ENCODE measurements at regions not wholly inside any gene's neighbourhood (a gene's known extent, or its start where the extent isn't known, plus 50 kb on each side); places are given as distances from the start of the nearest gene placed in this dataset.

DNA sequence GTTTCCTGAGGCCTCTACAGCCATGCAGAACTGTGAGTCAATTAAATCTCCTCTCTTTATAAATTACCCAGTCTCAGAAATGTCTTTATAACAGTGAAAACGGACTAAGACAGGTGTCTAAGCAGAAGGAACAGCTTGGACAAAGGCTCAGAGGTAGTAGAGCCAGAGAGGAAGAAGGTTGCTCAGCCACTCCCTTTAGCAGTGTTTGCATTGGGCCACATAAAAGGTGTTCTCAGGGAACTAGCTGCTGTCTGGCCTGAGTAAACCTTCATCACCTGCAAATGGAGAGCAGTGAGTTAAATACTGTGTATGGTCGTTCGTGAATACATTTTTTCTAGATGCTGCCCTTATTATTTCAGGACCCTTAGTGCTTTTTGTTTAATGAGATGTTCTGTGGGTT lies 383.4 kb downstream of the EFNB2 start:
- no peaks in the 10 kb centered on the region for H3K27me3 ChIP-seq (ENCODE audit: control insufficient read depth, low read length)
- no peaks in the 10 kb centered on the region for H3F3A ChIP-seq (ENCODE audit: control insufficient read depth, insufficient read depth)
- no peaks in the 10 kb centered on the region for H3K36me3 ChIP-seq (ENCODE audit: control insufficient read depth, low read length)
- H3K4me3 ChIP-seq (ENCODE audit: low read length): no peak overlapping the region
- H3K4me2 ChIP-seq (ENCODE audit: low read length): no peak overlapping the region
- no peaks in the 10 kb centered on the region for H3K79me2 ChIP-seq (ENCODE audit: control insufficient read depth, low read length)
- H3K9me3 ChIP-seq (ENCODE audit: control insufficient read depth, insufficient read depth, low read length): no peaks in the 10 kb centered on the region; the same call in 1 of the 2 replicates
- H3K9me2 ChIP-seq (replicated peaks; ENCODE audit: control insufficient read depth, low read length): no peaks in the 10 kb centered on the region
- H3K27ac ChIP-seq (ENCODE audit: low read depth, low read length): no peak overlapping the region
- no peaks in the 10 kb centered on the region for H4K20me1 ChIP-seq (ENCODE audit: control insufficient read depth, insufficient read depth, low read depth, low read length)
- TF ChIP-seq EZH2phosphoT487 (IDR thresholded peaks at IDR 0.05; ENCODE audit: borderline replicate concordance, low read length): no peak
- TF ChIP-seq, protein P1, sequence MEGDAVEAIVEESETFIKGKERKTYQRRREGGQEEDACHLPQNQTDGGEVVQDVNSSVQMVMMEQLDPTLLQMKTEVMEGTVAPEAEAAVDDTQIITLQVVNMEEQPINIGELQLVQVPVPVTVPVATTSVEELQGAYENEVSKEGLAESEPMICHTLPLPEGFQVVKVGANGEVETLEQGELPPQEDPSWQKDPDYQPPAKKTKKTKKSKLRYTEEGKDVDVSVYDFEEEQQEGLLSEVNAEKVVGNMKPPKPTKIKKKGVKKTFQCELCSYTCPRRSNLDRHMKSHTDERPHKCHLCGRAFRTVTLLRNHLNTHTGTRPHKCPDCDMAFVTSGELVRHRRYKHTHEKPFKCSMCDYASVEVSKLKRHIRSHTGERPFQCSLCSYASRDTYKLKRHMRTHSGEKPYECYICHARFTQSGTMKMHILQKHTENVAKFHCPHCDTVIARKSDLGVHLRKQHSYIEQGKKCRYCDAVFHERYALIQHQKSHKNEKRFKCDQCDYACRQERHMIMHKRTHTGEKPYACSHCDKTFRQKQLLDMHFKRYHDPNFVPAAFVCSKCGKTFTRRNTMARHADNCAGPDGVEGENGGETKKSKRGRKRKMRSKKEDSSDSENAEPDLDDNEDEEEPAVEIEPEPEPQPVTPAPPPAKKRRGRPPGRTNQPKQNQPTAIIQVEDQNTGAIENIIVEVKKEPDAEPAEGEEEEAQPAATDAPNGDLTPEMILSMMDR (IDR thresholded peaks at IDR 0.05; ENCODE audit: low read depth, low read length, poor library complexity, severe bottlenecking): no peak
- H3K4me1 ChIP-seq (ENCODE audit: control insufficient read depth, low read length): no peaks in the 10 kb centered on the region

DNA sequence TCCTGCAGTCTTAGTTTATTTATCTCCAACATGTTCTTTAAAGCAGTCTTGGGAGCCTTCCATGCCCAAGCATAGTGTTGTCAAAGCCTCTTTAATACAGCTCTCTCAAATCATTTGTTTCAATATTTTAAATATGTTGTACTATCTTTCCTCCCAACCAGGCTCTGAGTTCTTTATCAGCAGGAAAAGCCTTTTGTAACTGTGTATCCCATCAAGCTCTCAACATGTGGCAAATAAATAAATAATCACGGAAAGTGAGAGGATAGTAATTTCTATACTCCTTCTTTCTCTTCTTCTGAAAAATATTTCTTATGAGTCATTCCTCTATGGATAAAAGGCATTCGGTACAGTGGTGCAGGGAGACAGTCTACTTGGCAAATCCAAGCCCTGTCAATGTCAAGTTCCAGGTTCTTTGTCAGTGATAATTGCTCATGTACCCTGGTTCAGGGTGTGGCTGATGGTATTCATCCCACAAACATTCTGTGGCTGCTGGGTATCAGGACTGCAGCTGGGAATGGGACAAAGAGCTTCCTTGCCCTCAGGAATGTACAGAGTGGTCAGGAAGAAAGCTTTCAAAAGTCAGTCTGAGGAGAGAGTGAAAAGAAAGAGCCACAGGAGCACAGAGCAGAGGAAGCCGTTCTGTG lies 384.3 kb downstream of the EFNB2 start:
- no peaks in the 10 kb centered on the region for H3K27me3 ChIP-seq (ENCODE audit: control insufficient read depth, low read length)
- H4K20me1 ChIP-seq (ENCODE audit: control insufficient read depth, insufficient read depth, low read depth, low read length): no peaks in the 10 kb centered on the region
- no peaks in the 10 kb centered on the region for H3K9me2 ChIP-seq (replicated peaks; ENCODE audit: control insufficient read depth, low read length)
- no peaks in the 10 kb centered on the region; the same call in 1 of the 2 replicates for H3K9me3 ChIP-seq (ENCODE audit: control insufficient read depth, insufficient read depth, low read length)
- no peaks in the 10 kb centered on the region for H3F3A ChIP-seq (ENCODE audit: control insufficient read depth, insufficient read depth)
- no peak overlapping the region for H3K27ac ChIP-seq (ENCODE audit: low read depth, low read length)
- H3K4me1 ChIP-seq (ENCODE audit: control insufficient read depth, low read length): no peaks in the 10 kb centered on the region
- TF ChIP-seq, protein P1 (IDR thresholded peaks at IDR 0.05; ENCODE audit: low read depth, low read length, poor library complexity, severe bottlenecking): no peak
- TF ChIP-seq EZH2phosphoT487 (IDR thresholded peaks at IDR 0.05; ENCODE audit: borderline replicate concordance, low read length): no peak
- H3K4me2 ChIP-seq (ENCODE audit: low read length): no peak overlapping the region
- H3K4me3 ChIP-seq (ENCODE audit: low read length): no peak overlapping the region
- no peaks in the 10 kb centered on the region for H3K79me2 ChIP-seq (ENCODE audit: control insufficient read depth, low read length)
- no peaks in the 10 kb centered on the region for H3K36me3 ChIP-seq (ENCODE audit: control insufficient read depth, low read length)

DNA sequence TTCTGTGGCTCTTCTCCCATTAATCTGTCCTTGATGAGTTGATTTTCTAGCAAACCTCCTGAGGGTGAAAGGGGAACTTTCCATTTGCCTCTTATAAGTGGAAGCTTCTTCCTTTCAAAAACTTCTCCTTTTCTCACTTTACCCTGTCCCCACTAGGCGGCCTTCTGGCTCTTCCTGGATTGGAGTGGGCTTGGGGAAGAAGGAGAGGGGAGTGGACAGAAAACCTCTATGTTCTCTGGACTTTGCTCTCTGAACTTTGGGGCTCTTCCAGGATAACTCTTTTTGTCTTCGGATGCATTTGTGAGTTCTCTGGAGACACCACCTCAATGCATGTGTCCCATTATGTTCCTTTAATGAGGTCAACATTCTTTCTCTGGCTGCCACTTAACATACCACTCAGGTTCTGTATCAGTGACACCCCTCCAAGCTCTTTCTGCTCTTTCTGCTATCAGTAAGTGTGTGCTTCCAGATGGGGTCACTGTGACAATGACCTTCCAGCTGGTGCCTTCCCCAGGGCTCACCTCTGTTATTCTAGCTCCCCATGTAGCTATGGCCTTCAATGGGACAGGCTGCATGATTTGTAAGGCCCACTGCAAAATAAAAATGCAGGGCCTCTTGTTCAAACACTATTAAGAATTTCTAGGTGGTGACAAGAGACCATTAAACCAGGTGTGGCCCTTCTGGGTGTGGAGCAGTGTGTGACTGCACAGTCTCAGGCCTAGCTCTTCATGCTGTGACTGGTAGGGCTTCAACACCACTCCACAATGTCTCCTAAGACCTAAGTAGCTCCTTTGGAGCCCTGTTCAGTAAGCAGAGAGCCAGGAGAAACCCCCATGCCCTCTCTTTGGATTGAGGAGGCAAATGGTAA lies 389.2 kb downstream of the EFNB2 start:
- H4K20me1 ChIP-seq (ENCODE audit: control insufficient read depth, insufficient read depth, low read depth, low read length): no peaks in the 10 kb centered on the region
- H3K4me2 ChIP-seq (ENCODE audit: low read length): no peak overlapping the region
- H3K9me2 ChIP-seq (replicated peaks; ENCODE audit: control insufficient read depth, low read length): no peaks in the 10 kb centered on the region
- H3K4me1 ChIP-seq (ENCODE audit: control insufficient read depth, low read length): no peaks in the 10 kb centered on the region
- H3F3A ChIP-seq (ENCODE audit: control insufficient read depth, insufficient read depth): no peaks in the 10 kb centered on the region
- no peak overlapping the region for H3K4me3 ChIP-seq (ENCODE audit: low read length)
- TF ChIP-seq, protein P1 (IDR thresholded peaks at IDR 0.05; ENCODE audit: low read depth, low read length, poor library complexity, severe bottlenecking): no peak
- TF ChIP-seq EZH2phosphoT487 (IDR thresholded peaks at IDR 0.05; ENCODE audit: borderline replicate concordance, low read length): no peak
- no peaks in the 10 kb centered on the region for H3K9me3 ChIP-seq (ENCODE audit: control insufficient read depth, insufficient read depth, low read length)
- H3K27ac ChIP-seq (ENCODE audit: low read depth, low read length): no peak overlapping the region
- no peaks in the 10 kb centered on the region for H3K79me2 ChIP-seq (ENCODE audit: control insufficient read depth, low read length)
- H3K36me3 ChIP-seq (ENCODE audit: control insufficient read depth, low read length): no peaks in the 10 kb centered on the region
- H3K27me3 ChIP-seq (ENCODE audit: control insufficient read depth, low read length): no peaks in the 10 kb centered on the region
